ENCODE measurements at regions not wholly inside any gene's neighbourhood (a gene's known extent, or its start where the extent isn't known, plus 50 kb on each side); places are given as distances from the start of the nearest gene placed in this dataset.

GRCh38 chr13:50724438-50724837 lies 119.1 kb downstream of the DLEU7 start:
- H3K9me3 ChIP-seq = peaks cover 0 to 5% (median 0%) of the 10 kb centered on the region in 8 donors
- peaks cover 0 to 21% (median 0%) of the 10 kb centered on the region in 6 donors for H3K4me1 ChIP-seq
- H3K27me3 ChIP-seq (replicated peaks in 1 of 7) = no peaks in the 10 kb centered on the region
- TF ChIP-seq POLR2AphosphoS5 (IDR thresholded peaks at IDR 0.05) = no peak
- TF ChIP-seq CTCF (IDR thresholded peaks at IDR 0.05 in 8 of 11, conservative IDR thresholded peaks at IDR 0.05 in 3 of 11) = no peak
- TF ChIP-seq POLR2A (IDR thresholded peaks at IDR 0.05) = no peak
- no peak overlapping the region for H3K4me3 ChIP-seq
- intact Hi-C loops (cut with DNase I; ENCODE audit: low total_unique reads) = no loop called here
- H3K27ac ChIP-seq = no peak overlapping the region
- H3K36me3 ChIP-seq = no peaks in the 10 kb centered on the region
- WGBS, 5 donors = 82 to 91% (median 86%) methylated on average over 4 of the region's 4 CpGs
- no peak for DNase-seq

GRCh38 chr13:50724913-50725312 lies 118.6 kb downstream of the DLEU7 start:
- Histone ChIP-seq H3K36me3 (no peaks in the 10 kb centered on the region), H3K27me3 (replicated peaks in 1 of 7) (no peaks in the 10 kb centered on the region), H3K4me3 (no peak overlapping the region), H3K4me1 (peaks cover 0 to 21% (median 0%) of the 10 kb centered on the region in 6 donors), H3K9me3 (peaks cover 0 to 5% (median 0%) of the 10 kb centered on the region in 8 donors), H3K27ac (no peak overlapping the region)
- intact Hi-C loops (cut with DNase I; ENCODE audit: low total_unique reads) = no loop called here
- DNase-seq = no peak
- TF ChIP-seq POLR2A (IDR thresholded peaks at IDR 0.05) (no peak), CTCF (IDR thresholded peaks at IDR 0.05 in 8 of 11, conservative IDR thresholded peaks at IDR 0.05 in 3 of 11) (no peak), POLR2AphosphoS5 (IDR thresholded peaks at IDR 0.05) (no peak)
- 65 to 76% (median 74%) methylated on average over 5 of the region's 5 CpGs for WGBS, 5 donors

- WGBS, 5 donors = 64 to 86% (median 77%) methylated on average over 4 of the region's 4 CpGs
- H3K4me1 ChIP-seq = peaks cover 0 to 19% (median 0%) of the 10 kb centered on the region in 6 donors
- no peaks in the 10 kb centered on the region for H3K27me3 ChIP-seq (replicated peaks in 1 of 7)
- peaks cover 0 to 12% (median 3%) of the 10 kb centered on the region in 8 donors for H3K9me3 ChIP-seq
- no peaks in the 10 kb centered on the region for H3K36me3 ChIP-seq
- intact Hi-C loops (cut with DNase I; ENCODE audit: low total_unique reads) = no loop called here
- no peak overlapping the region for H3K4me3 ChIP-seq
- no peak for DNase-seq
- no peak for TF ChIP-seq POLR2AphosphoS5 (IDR thresholded peaks at IDR 0.05)
- TF ChIP-seq CTCF (IDR thresholded peaks at IDR 0.05 in 8 of 11, conservative IDR thresholded peaks at IDR 0.05 in 3 of 11) = no peak
- no peak overlapping the region for H3K27ac ChIP-seq
Observed at GRCh38 chr13:50726164-50726563, 117.3 kb downstream of the DLEU7 start.

- Histone ChIP-seq H3K27me3 (replicated peaks in 1 of 7) (no peaks in the 10 kb centered on the region), H3K27ac (no peak overlapping the region), H3K9me3 (peaks cover 0 to 12% (median 3%) of the 10 kb centered on the region in 8 donors), H3K36me3 (no peaks in the 10 kb centered on the region), H3K4me3 (no peak overlapping the region), H3K4me1 (peaks cover 0 to 9% (median 0%) of the 10 kb centered on the region in 6 donors)
- TF ChIP-seq POLR2A (IDR thresholded peaks at IDR 0.05) (no peak), POLR2AphosphoS5 (IDR thresholded peaks at IDR 0.05) (no peak)
- intact Hi-C loops (cut with DNase I; ENCODE audit: low total_unique reads) = no loop called here
- no peak for DNase-seq
Observed at GRCh38 chr13:50729177-50729576, 114.3 kb downstream of the DLEU7 start.
